ENCODE measurements at regions not wholly inside any gene's neighbourhood (a gene's known extent, or its start where the extent isn't known, plus 50 kb on each side); places are given as distances from the start of the nearest gene placed in this dataset.
"Not testable (repeated sequence)": the region's sequence is repeated elsewhere in the genome, so short reads cannot be mapped to it uniquely, and the experiment has no call there.

DNA sequence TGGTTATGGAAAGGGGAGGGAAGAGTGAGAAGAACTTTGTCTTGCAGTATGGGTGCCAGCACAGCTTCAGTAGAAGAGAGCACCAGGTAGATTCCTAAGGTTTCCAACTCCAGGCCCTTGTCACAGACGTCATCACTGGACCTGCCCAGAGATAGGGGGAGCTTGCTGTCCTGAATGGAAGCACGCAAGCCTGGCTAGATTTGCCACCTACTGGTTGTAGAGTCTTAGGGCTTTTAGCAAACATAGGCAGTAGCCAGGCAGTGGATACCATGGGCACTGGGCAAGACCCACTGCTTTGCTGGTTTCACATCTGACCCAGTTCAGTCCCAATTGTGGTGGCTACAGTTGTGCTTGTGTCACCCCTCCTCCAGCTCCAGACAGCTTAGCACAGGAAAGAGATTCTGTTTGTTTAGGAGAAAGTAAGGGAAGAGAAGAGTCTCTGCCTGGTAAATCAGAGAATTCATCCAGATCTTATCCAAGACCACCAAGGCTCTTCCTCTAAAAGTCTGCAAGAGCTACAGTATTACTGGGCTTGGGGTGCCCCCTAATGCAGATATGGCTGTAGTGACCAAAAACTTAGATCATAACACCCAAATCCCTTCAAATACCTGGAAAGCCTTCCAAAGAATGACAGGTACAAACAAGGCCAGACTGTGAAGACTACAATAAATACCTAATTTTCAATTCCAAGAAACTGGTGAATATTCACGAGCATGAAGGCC lies 158.9 kb downstream of the HINT1 start:
- DNase-seq (ENCODE audit: low read depth), result no peak

DNA sequence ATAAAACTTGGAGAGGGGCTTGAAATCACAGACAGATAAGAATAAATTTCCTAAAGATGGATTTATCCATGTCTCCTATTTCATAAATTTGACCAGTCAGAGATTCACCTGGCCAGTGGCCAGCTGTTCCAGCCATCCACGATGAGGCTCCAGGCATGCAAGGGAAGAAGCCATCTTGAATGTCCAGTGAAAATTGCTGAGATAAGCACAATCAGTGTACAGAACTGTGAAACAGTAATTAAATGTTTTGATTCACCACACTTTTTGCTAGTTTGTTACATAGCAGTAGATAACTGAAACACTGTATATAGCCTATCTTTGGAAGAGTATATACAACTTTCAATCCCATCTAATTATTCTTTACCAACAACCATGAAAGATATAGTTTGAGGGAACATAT lies 163.5 kb downstream of the HINT1 start:
- no peak for DNase-seq (ENCODE audit: low read depth)

DNA sequence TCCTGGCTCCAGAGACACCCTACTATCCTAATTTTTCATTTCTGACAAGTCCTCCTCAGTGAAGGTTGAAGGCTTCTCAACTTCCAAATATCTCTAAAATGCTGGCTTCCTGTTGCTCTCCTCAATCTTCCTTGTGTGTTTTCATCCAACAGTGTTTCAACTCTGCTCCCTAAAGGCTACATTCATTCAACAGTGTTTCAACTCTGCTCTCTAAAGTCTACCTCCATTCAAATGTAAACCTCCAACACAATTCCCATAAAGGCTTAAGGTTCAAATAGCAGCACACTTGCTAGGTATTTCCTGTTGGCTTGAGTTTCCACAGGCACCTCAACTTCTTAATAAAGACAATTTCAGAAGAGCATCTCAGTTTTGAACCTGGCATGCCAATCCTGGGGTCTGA lies 164.8 kb downstream of the HINT1 start:
- no peak for DNase-seq (ENCODE audit: low read depth)

DNA sequence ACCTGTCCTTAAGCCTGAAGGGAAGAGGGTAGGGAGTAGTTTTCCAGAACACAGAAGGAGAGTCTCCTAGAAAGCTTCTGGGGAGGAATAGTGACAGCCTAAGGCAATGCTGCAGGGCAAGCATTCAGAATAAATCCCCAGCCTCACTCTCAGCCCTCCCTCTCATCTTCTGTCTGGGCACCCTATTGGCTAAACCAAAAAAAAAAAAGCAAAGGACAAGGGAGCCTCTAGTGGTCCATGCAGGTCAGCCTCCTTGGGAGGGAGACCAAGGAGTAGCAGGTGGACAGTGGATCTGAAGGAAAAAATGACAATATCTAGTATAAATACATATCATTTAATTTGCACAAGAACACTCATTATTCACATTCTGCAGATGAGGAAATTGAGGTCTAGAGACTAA lies 168.3 kb downstream of the HINT1 start:
- not testable (repeated sequence) for DNase-seq (ENCODE audit: low read depth)

DNA sequence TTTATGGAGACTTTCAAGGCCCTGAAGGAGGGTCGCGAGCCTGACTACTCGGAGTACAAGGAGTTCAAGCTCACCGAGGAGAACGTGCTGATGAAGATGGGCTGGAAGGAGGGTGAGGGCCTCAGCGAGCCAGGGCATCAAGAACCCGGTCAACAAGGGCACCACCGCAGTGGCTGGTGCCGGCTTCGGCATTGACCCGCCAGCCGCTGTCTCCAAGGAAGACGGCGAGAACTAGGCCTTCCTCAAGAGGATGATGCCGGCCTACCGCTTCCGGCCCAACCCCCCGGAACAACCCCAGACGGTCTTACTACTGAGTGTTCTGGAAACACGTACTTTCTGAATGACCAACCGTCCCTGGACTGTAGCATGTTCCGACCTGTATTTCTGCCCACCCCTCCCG lies 169.2 kb downstream of the HINT1 start:
- no peak for DNase-seq (ENCODE audit: low read depth)

DNA sequence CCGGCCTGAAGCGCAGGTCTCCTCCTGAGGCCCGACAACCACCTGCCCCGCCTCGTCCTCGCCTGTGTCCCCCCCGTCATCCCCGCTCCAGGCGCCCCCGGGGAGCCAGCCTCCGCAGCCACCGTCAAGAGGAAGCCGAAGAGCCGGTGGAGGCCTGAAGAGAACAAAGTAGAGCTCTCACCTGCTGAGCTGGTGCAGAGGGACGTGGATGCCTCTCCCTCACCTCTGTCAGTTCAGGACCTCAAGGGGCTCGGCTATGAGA lies 169.9 kb downstream of the HINT1 start:
- no peak for DNase-seq (ENCODE audit: low read depth)

DNA sequence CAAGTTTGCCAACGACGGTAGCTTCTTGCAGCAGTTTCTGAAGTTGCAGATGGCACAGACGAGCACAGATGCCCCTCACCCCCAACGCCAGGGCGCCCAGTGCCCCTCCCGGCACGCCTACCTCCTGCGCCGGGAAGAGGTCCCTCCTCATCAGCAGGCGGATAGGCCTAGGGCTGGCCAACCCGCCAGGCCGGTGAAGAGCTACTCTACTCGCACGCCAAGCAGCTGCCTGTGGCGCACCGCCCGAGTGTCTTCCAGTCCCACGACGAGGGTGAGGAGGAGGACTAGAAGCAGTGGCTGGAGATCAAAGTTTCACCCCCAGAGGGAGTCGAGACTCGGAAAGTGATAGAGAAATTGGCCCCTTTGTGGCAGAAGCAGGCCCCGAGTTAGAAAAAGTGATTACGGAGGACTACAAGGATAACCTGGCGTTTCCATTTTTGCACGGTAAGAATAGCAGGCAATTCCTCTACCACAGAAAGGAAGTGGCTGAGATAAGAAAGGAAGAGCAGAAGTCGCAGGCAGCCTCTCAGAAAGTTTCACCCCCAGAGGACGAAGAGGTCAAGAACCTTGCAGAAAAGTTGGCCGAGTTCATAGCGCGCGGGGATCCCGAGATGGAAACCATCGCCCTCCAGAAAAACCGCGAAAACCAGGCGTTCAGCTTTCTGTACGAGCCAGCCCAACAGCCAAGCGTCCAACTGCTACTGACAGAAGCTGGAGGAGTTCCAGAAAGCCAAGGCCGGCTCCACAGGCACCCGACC lies 170.4 kb downstream of the HINT1 start:
- no peak for DNase-seq (ENCODE audit: low read depth)

DNA sequence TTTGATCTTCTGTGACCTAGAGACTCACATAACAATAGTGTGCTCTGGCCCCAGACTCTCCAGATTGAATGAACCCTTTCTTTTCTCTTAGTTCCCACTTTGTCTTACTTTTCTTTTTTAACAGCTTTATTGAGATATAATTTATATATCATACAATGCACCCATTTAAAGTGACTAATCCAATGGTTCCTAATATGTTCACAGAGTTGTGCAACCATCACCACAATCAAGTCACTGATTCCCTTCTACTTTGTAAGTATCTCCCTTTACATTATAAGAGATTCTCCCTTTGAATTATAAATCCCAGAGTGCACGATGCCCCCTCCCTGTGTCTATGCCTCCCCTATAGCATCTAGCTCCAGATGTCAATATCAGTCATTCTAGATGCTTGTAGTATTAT lies 172.4 kb downstream of the HINT1 start:
- no peak for DNase-seq (ENCODE audit: low read depth)

DNA sequence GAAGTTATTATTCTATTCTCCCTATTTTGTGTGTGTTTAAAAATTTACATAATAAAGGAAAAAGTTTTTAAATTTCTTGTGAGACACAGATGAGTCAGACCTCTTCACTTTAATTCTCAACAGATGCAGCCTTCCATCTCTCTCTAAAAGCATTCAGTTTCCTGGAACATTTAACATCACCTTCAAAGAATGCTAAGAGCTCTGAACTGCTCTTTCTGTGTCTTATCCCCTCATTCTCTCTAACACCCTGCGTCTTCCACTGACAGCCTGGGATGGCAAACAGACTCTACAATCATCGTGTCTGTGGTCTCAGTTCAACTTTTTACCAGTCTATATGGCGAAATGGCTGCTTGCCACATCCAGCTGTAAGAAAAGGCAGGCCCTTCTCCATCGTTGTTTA lies 173.0 kb downstream of the HINT1 start:
- peak; percentile 80 for DNase-seq (ENCODE audit: low read depth)

DNA sequence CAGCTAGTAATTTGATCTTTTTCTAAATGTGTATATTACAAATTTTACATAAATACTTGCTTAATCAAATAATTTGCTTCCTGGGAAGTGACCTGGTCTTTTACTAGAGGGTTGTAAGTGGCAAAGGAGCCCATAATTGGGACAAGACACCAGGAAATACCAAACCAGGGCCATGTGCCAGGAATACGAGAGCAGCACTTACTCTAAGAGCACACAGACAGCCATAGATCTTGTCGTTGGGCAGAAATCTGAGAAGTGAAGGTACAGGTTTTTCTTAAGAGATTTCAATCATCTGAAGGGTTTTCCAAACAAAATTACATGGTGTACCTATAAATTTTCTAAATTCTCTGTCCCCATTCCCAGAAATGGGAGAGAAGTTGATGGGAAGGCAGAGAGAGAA lies 179.3 kb downstream of the HINT1 start:
- DNase-seq (ENCODE audit: low read depth), result no peak

DNA sequence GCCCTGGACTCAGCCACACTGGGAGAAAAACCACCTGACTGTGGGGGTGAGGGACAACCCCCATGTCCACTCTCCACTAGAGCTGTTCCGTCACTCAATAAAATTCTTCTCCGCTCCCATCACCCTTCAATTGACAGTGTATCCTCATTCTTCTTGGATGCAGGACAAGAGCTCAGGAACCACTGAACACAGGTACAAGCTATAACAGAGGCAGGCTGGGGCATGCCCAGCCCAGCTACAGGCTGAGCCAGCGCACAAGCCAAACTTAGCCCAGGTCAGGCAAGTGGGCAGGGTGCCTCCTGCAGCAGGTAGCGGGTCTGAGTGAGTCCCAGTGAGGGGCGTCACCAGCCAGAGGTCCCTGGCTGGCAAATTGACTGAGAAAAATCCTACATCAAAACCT lies 183.4 kb downstream of the HINT1 start:
- DNase-seq (ENCODE audit: low read depth), result no peak

DNA sequence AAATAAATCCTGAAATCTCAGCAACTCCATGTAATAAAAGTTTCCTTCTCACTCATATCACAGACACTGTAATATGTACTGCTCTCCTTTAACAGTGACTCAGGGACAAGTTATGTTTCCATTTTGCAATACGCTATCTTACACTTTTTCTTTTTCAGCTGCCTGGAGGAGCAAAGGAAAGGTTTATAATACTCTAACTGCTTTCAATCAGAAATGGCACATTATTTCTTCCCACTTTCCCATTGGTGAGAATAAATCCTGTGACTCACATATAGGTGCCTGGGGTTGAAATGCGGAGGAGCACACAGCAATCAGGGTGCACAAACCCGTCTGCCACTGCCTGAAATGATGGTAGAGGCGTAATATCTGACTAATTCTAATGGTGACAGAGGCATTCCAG lies 186.6 kb downstream of the HINT1 start:
- DNase-seq (ENCODE audit: low read depth), result peak; percentile 52

DNA sequence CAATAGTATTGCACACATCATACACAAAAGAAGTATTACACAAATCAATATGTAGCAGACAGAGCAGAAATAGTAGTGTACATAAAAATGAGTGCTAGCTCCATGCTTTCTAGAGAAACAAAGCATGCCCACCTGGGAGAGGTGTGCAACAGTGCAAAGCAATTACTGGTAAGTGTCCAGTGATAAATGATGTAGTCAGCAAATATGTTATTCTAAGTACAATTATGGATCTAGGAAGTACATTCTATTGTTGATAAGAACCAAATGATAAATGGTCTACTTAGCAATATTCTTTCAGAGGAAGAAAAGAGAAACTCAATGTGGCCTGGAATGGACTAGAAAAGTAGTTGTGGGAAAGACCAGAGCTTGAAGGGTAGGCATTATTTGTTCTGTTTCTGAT lies 188.6 kb downstream of the HINT1 start:
- DNase-seq (ENCODE audit: low read depth), result no peak

DNA sequence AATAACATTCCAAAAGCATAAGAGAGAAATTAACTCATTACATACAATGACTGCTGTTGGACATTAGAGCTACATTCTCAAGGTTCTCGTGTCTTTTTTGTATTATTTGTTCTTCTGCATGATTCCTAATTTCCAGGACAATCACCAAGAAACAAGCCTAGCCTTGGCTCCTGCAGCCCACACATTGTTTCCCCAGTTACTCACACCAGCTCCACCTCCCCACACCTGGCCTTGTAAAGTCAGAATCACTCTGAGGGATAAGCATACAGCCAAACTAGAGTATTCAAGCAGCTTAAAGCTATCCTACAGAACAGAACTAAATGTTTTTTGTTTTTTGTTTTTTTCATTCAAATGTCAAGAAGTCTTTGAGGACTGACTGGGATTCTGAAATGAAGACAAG lies 189.2 kb downstream of the HINT1 start:
- no peak for DNase-seq (ENCODE audit: low read depth)

DNA sequence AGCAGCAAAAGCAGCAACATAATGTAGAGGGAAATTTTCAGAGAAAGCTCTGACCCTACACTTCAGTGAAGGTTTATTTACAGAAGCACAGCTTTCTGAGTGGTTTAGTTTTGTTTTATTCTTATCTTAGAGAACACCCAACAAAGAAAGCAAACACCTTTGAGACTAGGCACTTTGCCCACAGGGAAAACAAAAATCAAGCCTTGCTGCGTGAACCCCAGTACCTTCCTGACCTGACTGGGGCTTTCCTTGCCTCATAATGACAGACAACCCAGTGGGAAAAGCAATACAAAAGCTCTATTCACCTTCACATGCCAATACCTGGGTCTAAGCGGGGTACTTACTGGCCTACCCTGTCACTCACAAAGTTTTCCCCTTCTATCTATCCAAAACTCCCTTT lies 189.8 kb downstream of the HINT1 start:
- DNase-seq (ENCODE audit: low read depth), result no peak

DNA sequence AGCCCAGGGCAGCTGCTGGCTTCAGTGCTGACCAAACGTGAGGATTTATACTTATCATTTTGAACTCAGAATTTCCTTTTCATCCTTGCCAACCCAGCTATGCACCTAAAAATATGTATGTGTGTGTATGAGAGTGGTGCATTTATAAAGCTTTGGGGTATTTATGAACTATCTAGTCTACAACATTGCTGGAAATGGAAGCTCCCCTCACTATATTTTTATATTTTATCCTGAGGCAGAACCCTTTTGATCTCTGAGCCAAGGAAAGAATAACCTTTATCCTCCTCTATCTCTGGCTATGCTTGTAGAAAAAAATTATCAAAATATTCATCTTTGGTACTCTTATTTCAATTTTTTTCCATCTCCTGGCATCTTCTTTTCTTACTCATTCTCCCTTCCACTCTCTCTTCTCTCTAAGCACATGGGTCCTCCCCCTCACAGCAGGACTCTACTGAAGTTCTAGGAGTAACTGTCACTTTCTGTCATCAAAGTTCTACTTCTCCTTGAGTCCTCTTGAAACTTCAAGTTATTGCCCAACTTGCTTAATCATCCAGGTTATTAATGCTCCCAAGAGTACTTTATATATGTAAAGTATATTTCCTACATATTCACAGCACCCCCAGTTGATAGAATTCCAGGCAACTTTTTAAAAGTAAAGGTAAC lies 190.9 kb downstream of the HINT1 start:
- no peak for DNase-seq (ENCODE audit: low read depth)

DNA sequence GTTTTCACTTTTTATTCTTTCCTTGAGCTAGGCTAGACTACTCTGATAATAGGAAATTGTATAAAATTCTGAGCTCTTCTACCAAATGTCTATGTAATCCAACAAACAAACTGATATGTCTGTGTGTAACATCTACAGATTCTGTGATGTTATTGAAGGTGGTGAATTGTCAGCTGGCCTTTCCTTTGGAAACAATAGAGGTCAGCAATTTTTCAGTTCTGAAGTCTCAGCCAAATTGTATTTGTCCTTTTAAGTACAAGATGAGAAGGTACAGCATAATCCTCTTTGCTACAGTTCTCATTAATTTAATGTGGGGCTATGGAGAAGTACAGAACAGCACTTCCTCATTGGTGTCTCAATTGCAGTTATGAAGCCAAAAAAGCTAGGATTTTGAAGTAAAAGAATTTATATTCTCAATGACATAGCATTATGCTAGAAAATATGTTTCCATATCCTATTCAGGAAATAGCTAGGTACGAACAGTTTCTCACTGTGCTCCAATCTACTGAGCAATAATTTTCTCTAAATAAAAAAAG lies 198.0 kb downstream of the HINT1 start:
- DNase-seq (ENCODE audit: low read depth), result no peak

DNA sequence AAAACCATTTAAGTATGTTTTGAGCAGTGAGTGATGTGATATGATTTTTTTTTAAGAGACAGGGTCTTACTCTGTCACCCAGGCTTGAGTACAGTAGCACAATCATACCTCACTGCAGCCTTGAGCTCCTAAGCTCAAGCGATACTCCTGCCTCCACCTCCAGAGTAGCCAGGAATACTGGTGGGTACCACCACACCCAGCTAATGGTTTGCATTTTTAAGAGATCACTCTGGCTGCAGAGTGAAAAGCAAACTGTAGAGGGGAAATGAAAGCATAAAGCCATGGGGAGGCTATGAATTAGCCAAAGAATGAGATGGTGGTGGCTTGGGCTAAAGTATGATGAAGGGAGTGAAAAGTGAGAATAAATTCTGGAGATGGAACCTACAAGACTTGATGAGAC lies 199.1 kb downstream of the HINT1 start:
- no peak for DNase-seq (ENCODE audit: low read depth)

DNA sequence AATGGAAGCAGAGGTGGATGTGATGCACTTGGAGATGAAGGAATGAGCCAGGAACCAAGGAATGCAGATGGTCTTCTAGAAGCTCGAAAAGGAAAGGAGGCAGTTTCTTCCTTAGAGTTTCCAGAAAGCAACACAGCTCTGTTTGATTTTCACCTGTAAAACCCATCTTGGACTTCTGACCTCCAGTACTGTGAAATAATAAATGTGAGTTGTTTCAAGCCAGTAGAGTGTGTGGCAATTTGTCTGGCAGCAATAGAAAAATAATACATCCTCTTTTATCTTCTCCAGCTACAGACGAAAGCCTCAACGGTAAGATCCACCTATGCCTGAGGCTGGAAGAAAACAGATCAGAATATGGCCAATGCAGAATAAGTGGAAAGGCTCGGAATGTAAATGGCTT lies 199.7 kb downstream of the HINT1 start:
- DNase-seq (ENCODE audit: low read depth), result no peak

DNA sequence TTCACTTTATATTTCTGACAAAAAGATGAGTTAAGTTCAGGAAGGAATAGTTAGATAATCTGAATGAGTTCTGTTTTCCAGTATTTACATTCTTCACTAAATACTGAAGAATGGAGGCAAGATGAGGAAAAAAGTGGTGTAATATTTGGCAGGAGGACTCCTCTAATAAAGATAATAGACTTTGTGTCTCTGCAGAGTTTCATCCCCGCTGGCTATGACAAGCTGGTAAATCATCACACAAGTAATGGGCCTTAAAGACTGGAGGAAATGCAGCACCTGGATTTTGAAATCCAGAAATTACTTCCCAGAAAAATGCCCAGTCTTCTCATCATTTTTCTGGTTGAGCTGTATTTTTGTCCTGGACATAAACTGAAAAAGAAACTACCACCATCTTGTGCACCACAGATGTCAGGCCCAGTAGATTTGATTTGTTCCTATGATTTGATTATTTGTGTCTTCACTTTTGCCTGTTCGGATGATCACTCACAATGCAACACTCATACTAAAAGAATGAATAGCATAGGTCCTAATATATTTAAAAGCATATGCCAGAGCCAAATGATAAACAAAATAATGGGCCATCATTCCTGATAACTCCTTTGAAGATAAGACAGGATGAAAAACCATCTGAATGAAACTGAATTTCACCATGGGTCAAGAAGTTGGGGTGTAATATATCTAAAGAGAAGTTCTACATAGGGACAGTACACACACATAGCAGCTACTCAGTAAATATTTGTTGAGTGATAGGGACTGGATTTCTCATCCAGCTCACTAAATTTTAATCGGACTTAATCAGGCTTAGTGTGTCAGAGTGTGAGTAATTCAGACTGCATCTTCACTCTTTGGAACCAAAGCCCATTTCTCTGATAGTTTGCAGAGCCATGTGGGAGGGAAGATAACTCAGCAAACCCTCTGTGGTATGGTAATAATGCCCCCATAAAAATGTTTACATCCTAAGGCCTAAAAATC lies 200.5 kb downstream of the HINT1 start:
- DNase-seq (ENCODE audit: low read depth), result no peak

DNA sequence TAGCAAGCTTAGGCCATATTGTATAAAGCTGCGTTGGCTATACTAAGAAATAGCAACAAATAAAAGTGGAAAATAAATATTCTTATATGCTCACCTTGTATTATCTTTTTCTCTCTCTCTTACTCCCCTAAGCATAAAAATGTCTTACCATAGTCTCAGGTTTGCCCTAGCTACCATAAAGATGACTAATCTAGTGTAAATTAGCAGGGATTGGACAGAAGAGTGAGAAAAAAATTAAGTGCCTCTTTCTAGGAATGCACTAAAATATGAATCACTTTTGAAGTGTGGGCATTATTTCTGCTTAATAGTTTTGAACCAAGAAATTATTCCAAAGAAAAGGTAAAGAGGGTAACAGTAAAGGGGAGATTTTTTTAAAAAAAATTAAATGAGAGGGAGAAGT lies 201.3 kb downstream of the HINT1 start:
- DNase-seq (ENCODE audit: low read depth), result no peak

DNA sequence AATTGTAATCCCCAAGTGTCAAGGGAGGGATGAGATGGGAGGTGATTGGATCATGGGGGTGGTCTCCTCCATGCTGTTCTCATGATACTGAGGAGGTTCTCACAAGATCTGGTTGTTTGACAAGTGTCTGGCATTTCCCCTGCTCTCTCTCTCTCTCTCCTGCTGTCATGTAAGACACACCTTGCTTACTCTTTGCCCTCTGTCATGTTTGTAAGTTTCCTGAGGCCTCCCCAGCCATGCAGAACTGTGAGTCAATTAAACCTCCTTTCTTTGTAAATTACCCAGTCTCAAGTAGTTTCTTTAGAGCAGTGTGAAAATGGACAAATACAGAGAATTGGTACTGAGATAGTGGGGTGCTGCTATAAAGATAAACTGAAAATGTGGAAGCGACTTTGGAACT lies 207.9 kb downstream of the HINT1 start:
- no peak for DNase-seq (ENCODE audit: low read depth)
